ENCODE measurements at regions not wholly inside any gene's neighbourhood (a gene's known extent, or its start where the extent isn't known, plus 50 kb on each side); places are given as distances from the start of the nearest gene placed in this dataset.

DNA sequence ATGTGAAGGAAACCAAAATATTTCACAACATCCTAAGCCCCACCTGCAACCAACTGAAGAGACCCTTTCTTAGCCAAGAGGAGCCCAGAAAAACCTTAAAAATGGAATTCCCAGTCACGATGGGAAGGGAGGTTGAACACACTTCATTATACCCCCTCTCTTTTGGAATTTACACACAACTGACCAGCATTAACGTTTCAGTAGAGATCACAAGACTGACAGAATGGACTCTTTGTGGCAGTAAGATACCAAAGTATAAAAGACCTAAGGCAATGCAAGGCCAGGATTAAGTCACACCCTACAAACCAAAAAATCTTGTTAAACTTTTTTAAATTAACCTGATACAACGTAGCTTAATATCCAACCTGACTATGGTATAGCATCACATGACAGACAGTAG is 190.9 kb downstream of the OTOR start (continued):
- TF ChIP-seq, protein P1, sequence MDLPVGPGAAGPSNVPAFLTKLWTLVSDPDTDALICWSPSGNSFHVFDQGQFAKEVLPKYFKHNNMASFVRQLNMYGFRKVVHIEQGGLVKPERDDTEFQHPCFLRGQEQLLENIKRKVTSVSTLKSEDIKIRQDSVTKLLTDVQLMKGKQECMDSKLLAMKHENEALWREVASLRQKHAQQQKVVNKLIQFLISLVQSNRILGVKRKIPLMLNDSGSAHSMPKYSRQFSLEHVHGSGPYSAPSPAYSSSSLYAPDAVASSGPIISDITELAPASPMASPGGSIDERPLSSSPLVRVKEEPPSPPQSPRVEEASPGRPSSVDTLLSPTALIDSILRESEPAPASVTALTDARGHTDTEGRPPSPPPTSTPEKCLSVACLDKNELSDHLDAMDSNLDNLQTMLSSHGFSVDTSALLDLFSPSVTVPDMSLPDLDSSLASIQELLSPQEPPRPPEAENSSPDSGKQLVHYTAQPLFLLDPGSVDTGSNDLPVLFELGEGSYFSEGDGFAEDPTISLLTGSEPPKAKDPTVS (IDR thresholded peaks at IDR 0.05; ENCODE audit: low read depth, low read length), result no peak

DNA sequence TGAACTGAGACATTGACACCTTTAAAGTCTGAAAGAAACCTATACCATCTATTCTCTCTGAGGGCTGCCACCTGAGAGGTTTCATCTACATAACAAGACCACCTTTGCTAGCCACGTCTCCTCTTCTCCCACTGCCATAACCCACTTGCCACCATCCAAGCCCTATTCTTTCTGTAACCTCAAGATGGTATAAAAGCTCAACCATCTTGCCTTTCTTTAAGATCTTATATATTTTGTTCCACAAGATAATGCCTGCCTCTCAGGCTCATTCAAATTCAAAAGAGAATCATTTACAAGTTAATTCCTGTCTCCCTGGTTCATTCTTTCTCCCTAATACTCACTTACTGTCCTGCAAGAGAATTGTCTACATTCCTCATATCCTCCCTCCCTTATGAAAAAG is 192.5 kb downstream of the OTOR start:
- Histone ChIP-seq H3K36me3 (ENCODE audit: control insufficient read depth in 2 of 2, insufficient read depth in 2 of 2, low read length in 1 of 2) (no peaks in the 10 kb centered on the region), H3K79me2 (ENCODE audit: control insufficient read depth, insufficient read depth, low read length) (no peaks in the 10 kb centered on the region), H3K27ac (ENCODE audit: control insufficient read depth, insufficient read depth) (no peak overlapping the region), H3K9ac (ENCODE audit: control insufficient read depth, insufficient read depth, low read length) (no peak overlapping the region), H3K9me3 (replicated peaks; ENCODE audit: control insufficient read depth, insufficient read depth, low read length) (no peaks in the 10 kb centered on the region), H3K4me1 (ENCODE audit: control insufficient read depth, insufficient read depth, low read length) (no peaks in the 10 kb centered on the region), H3K4me3 (no peak overlapping the region), H3K27me3 (replicated peaks in 1 of 2; ENCODE audit: control insufficient read depth in 2 of 2, insufficient read depth in 2 of 2, low read length in 1 of 2) (no peaks in the 10 kb centered on the region), H3K4me2 (ENCODE audit: control insufficient read depth, insufficient read depth) (no peak overlapping the region), H4K20me1 (ENCODE audit: control insufficient read depth, insufficient read depth) (no peaks in the 10 kb centered on the region), H2AFZ (ENCODE audit: control insufficient read depth, low read depth, low read length) (no peak overlapping the region)
- ATAC-seq (no peak), FAIRE-seq (no peak), DNase-seq (ENCODE audit: low read depth, low spot score) (no peak)
- RAD21 ChIA-PET (ENCODE audit: unreplicated experiment), result no interaction called here
- BruUV-seq (replicated peaks), result no TSS peak
- SMC1A ChIA-PET (ENCODE audit: uncharacterized antibody, unreplicated experiment), result no interaction called here
- CTCF ChIA-PET, result interaction anchor here (0.6 kb wide), 1 partner anchor 342 kb away, joined by 3 read pairs; no protein-coding TSS in a partner anchor
- WGBS (ENCODE audit: insufficient coverage, insufficient replicate concordance, low lambda C conversion rate, missing lambda C conversion rate), result 0% methylated on average over 1 of the region's 1 CpG
- intact Hi-C loops (cut with micrococcal nuclease; ENCODE audit: unreplicated experiment) (no loop called here), in situ Hi-C loops (cut with MboI) (no loop called here)
- TF ChIP-seq, protein P2, sequence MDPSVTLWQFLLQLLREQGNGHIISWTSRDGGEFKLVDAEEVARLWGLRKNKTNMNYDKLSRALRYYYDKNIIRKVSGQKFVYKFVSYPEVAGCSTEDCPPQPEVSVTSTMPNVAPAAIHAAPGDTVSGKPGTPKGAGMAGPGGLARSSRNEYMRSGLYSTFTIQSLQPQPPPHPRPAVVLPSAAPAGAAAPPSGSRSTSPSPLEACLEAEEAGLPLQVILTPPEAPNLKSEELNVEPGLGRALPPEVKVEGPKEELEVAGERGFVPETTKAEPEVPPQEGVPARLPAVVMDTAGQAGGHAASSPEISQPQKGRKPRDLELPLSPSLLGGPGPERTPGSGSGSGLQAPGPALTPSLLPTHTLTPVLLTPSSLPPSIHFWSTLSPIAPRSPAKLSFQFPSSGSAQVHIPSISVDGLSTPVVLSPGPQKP (IDR thresholded peaks at IDR 0.05; ENCODE audit: low read depth, low read length), result no peak
- TF ChIP-seq, protein P3, sequence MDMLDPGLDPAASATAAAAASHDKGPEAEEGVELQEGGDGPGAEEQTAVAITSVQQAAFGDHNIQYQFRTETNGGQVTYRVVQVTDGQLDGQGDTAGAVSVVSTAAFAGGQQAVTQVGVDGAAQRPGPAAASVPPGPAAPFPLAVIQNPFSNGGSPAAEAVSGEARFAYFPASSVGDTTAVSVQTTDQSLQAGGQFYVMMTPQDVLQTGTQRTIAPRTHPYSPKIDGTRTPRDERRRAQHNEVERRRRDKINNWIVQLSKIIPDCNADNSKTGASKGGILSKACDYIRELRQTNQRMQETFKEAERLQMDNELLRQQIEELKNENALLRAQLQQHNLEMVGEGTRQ (IDR thresholded peaks at IDR 0.05; ENCODE audit: borderline replicate concordance, low read depth, low read length), result no peak
- TF ChIP-seq, protein P4, sequence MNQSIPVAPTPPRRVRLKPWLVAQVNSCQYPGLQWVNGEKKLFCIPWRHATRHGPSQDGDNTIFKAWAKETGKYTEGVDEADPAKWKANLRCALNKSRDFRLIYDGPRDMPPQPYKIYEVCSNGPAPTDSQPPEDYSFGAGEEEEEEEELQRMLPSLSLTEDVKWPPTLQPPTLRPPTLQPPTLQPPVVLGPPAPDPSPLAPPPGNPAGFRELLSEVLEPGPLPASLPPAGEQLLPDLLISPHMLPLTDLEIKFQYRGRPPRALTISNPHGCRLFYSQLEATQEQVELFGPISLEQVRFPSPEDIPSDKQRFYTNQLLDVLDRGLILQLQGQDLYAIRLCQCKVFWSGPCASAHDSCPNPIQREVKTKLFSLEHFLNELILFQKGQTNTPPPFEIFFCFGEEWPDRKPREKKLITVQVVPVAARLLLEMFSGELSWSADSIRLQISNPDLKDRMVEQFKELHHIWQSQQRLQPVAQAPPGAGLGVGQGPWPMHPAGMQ (IDR thresholded peaks at IDR 0.05; ENCODE audit: borderline replicate concordance), result no peak
- TF ChIP-seq HCFC1 (IDR thresholded peaks at IDR 0.05; ENCODE audit: low read length) (no peak), RUNX3 (IDR thresholded peaks at IDR 0.05; ENCODE audit: low read length) (no peak), GATAD2B (conservative IDR thresholded peaks at IDR 0.05; ENCODE audit: low read depth) (no peak)
- TF ChIP-seq, protein P5, sequence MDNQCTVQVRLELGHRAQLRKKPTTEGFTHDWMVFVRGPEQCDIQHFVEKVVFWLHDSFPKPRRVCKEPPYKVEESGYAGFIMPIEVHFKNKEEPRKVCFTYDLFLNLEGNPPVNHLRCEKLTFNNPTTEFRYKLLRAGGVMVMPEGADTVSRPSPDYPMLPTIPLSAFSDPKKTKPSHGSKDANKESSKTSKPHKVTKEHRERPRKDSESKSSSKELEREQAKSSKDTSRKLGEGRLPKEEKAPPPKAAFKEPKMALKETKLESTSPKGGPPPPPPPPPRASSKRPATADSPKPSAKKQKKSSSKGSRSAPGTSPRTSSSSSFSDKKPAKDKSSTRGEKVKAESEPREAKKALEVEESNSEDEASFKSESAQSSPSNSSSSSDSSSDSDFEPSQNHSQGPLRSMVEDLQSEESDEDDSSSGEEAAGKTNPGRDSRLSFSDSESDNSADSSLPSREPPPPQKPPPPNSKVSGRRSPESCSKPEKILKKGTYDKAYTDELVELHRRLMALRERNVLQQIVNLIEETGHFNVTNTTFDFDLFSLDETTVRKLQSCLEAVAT (IDR thresholded peaks at IDR 0.05), result no peak
- TF ChIP-seq, protein P6, sequence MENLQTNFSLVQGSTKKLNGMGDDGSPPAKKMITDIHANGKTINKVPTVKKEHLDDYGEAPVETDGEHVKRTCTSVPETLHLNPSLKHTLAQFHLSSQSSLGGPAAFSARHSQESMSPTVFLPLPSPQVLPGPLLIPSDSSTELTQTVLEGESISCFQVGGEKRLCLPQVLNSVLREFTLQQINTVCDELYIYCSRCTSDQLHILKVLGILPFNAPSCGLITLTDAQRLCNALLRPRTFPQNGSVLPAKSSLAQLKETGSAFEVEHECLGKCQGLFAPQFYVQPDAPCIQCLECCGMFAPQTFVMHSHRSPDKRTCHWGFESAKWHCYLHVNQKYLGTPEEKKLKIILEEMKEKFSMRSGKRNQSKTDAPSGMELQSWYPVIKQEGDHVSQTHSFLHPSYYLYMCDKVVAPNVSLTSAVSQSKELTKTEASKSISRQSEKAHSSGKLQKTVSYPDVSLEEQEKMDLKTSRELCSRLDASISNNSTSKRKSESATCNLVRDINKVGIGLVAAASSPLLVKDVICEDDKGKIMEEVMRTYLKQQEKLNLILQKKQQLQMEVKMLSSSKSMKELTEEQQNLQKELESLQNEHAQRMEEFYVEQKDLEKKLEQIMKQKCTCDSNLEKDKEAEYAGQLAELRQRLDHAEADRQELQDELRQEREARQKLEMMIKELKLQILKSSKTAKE (IDR thresholded peaks at IDR 0.05; ENCODE audit: low read depth, poor library complexity, severe bottlenecking), result no peak
- POLR2A ChIA-PET, result no interaction called here
